GM12878 (cell line): ENCODE measurements at regions not wholly inside any gene's neighbourhood (a gene's known extent, or its start where the extent isn't known, plus 50 kb on each side); places are given as distances from the start of the nearest gene placed in this dataset.

Experiments
- ATAC-seq: fragments of 200-7000 bp; cut with Tn5 transposase; 3 replicates; pipeline ENCODE4 v1.9.1; 2020; ENCODE audit warnings: mild to moderate bottlenecking, moderate library complexity
- BruUV-seq: library from RNA; stranded (reverse); fragments of 400-500 nt; replicated peaks from 2 replicates; lab custom pipeline; 2021; lab: Mats Ljungman, UMichigan
- CTCF ChIA-PET: fragments of 300-600 bp; sonication (Branson Sonifier 250); formaldehyde crosslinking; extraction: SDS; loops from one replicate; lab custom pipeline; 2021; ENCODE audit warnings: inconsistent platforms; lab: Yijun Ruan, JAX
- POLR2A ChIA-PET: fragments of 350-600 bp; formaldehyde crosslinking; extraction: SDS; loops from one replicate; lab custom pipeline; 2021; ENCODE audit warnings: inconsistent platforms; lab: Charles Lee
- RAD21 ChIA-PET: fragments of 300-600 bp; sonication (Branson Sonifier 250); formaldehyde crosslinking; loops from one replicate; lab custom pipeline; 2023; ENCODE audit warnings: antibody characterized with exemption; ENCODE audit not compliant: unreplicated experiment; lab: Charles Lee
- SMC1A ChIA-PET: fragments of 300-600 bp; sonication (Branson Sonifier 250); formaldehyde crosslinking; loops from one replicate; lab custom pipeline; 2023; ENCODE audit not compliant: unreplicated experiment, uncharacterized antibody; lab: Charles Lee
- DNase-seq: peaks from one replicate; pipeline ENCODE4 v3.0.0-alpha.2; 2011; ENCODE audit warnings: low read depth, low spot score
- FAIRE-seq: peaks from 3 replicates; lab custom pipeline; 2011; peaks lifted over from hg19 to GRCh38; lab: Jason Lieb, UNC
- H2AFZ ChIP-seq: 2 replicates; pipeline ENCODE4 v1.6.0; 2011; ENCODE audit warnings: low read depth, low read length, control low read depth; ENCODE audit not compliant: control insufficient read depth
- H3K27ac ChIP-seq: 2 replicates; pipeline ENCODE4 v1.5.1; 2011; ENCODE audit warnings: control low read depth; ENCODE audit not compliant: control insufficient read depth, insufficient read depth
- H3K27me3 ChIP-seq, 2 experiments: replicated peaks in 1 of 2; 2 replicates each; pipeline versions ENCODE4 v1.6.0 to v1.6.1; 2011; ENCODE audit warnings: low read length in 1 of 2; ENCODE audit not compliant: control insufficient read depth in 2 of 2, insufficient read depth in 2 of 2
- H3K36me3 ChIP-seq, 2 experiments: 2 replicates each; pipeline ENCODE4 v1.5.1; 2011; ENCODE audit warnings: low read length in 1 of 2; ENCODE audit not compliant: control insufficient read depth in 2 of 2, insufficient read depth in 2 of 2
- H3K4me1 ChIP-seq: 2 replicates; pipeline ENCODE4 v1.6.1; 2011; ENCODE audit warnings: mild to moderate bottlenecking, low read length, moderate library complexity, mixed read lengths; ENCODE audit not compliant: control insufficient read depth, insufficient read depth
- H3K4me2 ChIP-seq: 2 replicates; pipeline ENCODE4 v1.6.0; 2011; ENCODE audit warnings: control low read depth; ENCODE audit not compliant: control insufficient read depth, insufficient read depth
- H3K4me3 ChIP-seq: fragments of 200-600 bp; sonication (generic); 2 replicates; pipeline ENCODE4 v1.5.1; 2016
- H3K79me2 ChIP-seq: 2 replicates; pipeline ENCODE4 v1.6.0; 2011; ENCODE audit warnings: low read length; ENCODE audit not compliant: control insufficient read depth, insufficient read depth
- H3K9ac ChIP-seq: 2 replicates; pipeline ENCODE4 v1.8.0; 2011; ENCODE audit warnings: low read length, control low read depth, mixed read lengths; ENCODE audit not compliant: control insufficient read depth, insufficient read depth
- H3K9me3 ChIP-seq: replicated peaks from 3 replicates; pipeline ENCODE4 v1.5.1; 2011; ENCODE audit warnings: mild to moderate bottlenecking, low read length; ENCODE audit not compliant: control insufficient read depth, insufficient read depth
- H4K20me1 ChIP-seq: 2 replicates; pipeline ENCODE4 v1.6.0; 2011; ENCODE audit not compliant: control insufficient read depth, insufficient read depth
- BACH1 ChIP-seq: fragments of 450-650 bp; IDR thresholded peaks from 2 replicates; pipeline ENCODE4 v1.6.1; 2017; ENCODE audit warnings: mild to moderate bottlenecking, borderline replicate concordance
- CHD2 ChIP-seq: IDR thresholded peaks from 2 replicates; pipeline ENCODE4 v1.6.1; 2011; ENCODE audit warnings: low read depth, low read length, improper control_type of control experiment, borderline replicate concordance
- E2F8 ChIP-seq: fragments of 450-650 bp; IDR thresholded peaks from 2 replicates; pipeline ENCODE4 v1.6.1; 2018; ENCODE audit warnings: mild to moderate bottlenecking, low read depth, moderate library complexity; ENCODE audit not compliant: partially characterized antibody
- JUNB ChIP-seq: IDR thresholded peaks from 2 replicates; pipeline ENCODE4 v1.6.1; 2016; ENCODE audit warnings: antibody characterized with exemption, mild to moderate bottlenecking
- KAT2A ChIP-seq: conservative IDR thresholded peaks from 2 replicates; pipeline ENCODE4 v1.6.1; 2011; ENCODE audit warnings: low read depth, low read length; ENCODE audit not compliant: control insufficient read depth
- TBL1XR1 ChIP-seq: IDR thresholded peaks from 2 replicates; pipeline ENCODE4 v1.6.1; 2012; ENCODE audit warnings: low read depth, low read length, improper control_type of control experiment
- ZNF207 ChIP-seq: fragments of 450-650 bp; IDR thresholded peaks from 2 replicates; pipeline ENCODE4 v1.6.1; 2014; ENCODE audit warnings: antibody characterized with exemption, mild to moderate bottlenecking, borderline replicate concordance
- WGBS: methylation state at CpG from one replicate; pipeline ENCODE4 v1.1.6; 2016; ENCODE audit warnings: low lambda C conversion rate; ENCODE audit not compliant: insufficient replicate concordance, insufficient coverage; ENCODE audit errors: missing lambda C conversion rate; 5-methylcytosine and 5-hydroxymethylcytosine counted together
- in situ Hi-C: fragments of 300-500 bp; cut with MboI; formaldehyde crosslinking; loops from 9 replicates; pipeline ENCODE4 v1.14.3; 2018; ENCODE audit warnings: mixed read lengths
- intact Hi-C: fragments of 100-400 bp; cut with micrococcal nuclease; formaldehyde crosslinking; loops from one replicate; pipeline ENCODE4 v1.14.2; 2022; ENCODE audit not compliant: unreplicated experiment
- TF ChIP-seq, protein P1 (sequence below): fragments of 450-650 bp; IDR thresholded peaks from 2 replicates; pipeline ENCODE4 v1.6.1; 2017; ENCODE audit warnings: mild to moderate bottlenecking, low read depth, inconsistent platforms; ENCODE audit not compliant: poor library complexity, severe bottlenecking
- TF ChIP-seq, protein P2 (sequence below): IDR thresholded peaks from 2 replicates; pipeline ENCODE4 v1.6.1; 2012; ENCODE audit warnings: low read length, inconsistent platforms

GRCh38 chr7:152947686-152948085 is 188.1 kb downstream of the ACTR3B start:
- in situ Hi-C loops, result no loop called here
- H4K20me1 ChIP-seq, result no peaks in the 10 kb centered on the region
- H3K79me2 ChIP-seq, result no peaks in the 10 kb centered on the region
- no peak overlapping the region for H2AFZ ChIP-seq
- FAIRE-seq (no peak), DNase-seq (no peak), ATAC-seq (no peak)
- H3K27ac ChIP-seq, result no peak overlapping the region
- CTCF ChIA-PET, result no interaction called here
- H3K9ac ChIP-seq, result no peak overlapping the region
- TF ChIP-seq KAT2A (no peak), ZNF207 (no peak)
- H3K27me3 ChIP-seq, result no peaks in the 10 kb centered on the region
- BruUV-seq, result no TSS peak
- no peak overlapping the region for H3K4me2 ChIP-seq
- H3K4me3 ChIP-seq, result no peak overlapping the region
- SMC1A ChIA-PET, result no interaction called here
- intact Hi-C loops, result no loop called here
- RAD21 ChIA-PET, result no interaction called here
- no peaks in the 10 kb centered on the region for H3K9me3 ChIP-seq
- POLR2A ChIA-PET, result no interaction called here
- H3K36me3 ChIP-seq, result no peaks in the 10 kb centered on the region
- 0% methylated on average over 1 of the region's 1 CpG for WGBS
- no peaks in the 10 kb centered on the region for H3K4me1 ChIP-seq

- Histone ChIP-seq H3K4me3 (no peak overlapping the region), H3K4me1 (no peaks in the 10 kb centered on the region), H3K79me2 (no peaks in the 10 kb centered on the region), H3K36me3 (no peaks in the 10 kb centered on the region), H3K9ac (no peak overlapping the region), H2AFZ (no peak overlapping the region), H3K27me3 (no peaks in the 10 kb centered on the region), H3K9me3 (no peaks in the 10 kb centered on the region), H3K4me2 (no peak overlapping the region), H3K27ac (no peak overlapping the region), H4K20me1 (no peaks in the 10 kb centered on the region)
- no peak for FAIRE-seq
- ChIA-PET CTCF (interaction anchor here (0.9 kb wide), 1 partner anchor 11 kb away, joined by 3 read pairs; no protein-coding TSS in a partner anchor), RAD21 (no interaction called here), POLR2A (no interaction called here), SMC1A (no interaction called here)
- ATAC-seq, result no peak
- WGBS, result 30% methylated on average over 3 of the region's 3 CpGs
- no peak for DNase-seq
- BruUV-seq, result no TSS peak
- intact Hi-C loops (no loop called here), in situ Hi-C loops (no loop called here)
- TF ChIP-seq BACH1, result no peak
- TF ChIP-seq, protein P1, sequence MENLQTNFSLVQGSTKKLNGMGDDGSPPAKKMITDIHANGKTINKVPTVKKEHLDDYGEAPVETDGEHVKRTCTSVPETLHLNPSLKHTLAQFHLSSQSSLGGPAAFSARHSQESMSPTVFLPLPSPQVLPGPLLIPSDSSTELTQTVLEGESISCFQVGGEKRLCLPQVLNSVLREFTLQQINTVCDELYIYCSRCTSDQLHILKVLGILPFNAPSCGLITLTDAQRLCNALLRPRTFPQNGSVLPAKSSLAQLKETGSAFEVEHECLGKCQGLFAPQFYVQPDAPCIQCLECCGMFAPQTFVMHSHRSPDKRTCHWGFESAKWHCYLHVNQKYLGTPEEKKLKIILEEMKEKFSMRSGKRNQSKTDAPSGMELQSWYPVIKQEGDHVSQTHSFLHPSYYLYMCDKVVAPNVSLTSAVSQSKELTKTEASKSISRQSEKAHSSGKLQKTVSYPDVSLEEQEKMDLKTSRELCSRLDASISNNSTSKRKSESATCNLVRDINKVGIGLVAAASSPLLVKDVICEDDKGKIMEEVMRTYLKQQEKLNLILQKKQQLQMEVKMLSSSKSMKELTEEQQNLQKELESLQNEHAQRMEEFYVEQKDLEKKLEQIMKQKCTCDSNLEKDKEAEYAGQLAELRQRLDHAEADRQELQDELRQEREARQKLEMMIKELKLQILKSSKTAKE, result no peak
- TF ChIP-seq E2F8, result no peak
- TF ChIP-seq CHD2, result no peak
- TF ChIP-seq JUNB, result no peak
- TF ChIP-seq, protein P2, sequence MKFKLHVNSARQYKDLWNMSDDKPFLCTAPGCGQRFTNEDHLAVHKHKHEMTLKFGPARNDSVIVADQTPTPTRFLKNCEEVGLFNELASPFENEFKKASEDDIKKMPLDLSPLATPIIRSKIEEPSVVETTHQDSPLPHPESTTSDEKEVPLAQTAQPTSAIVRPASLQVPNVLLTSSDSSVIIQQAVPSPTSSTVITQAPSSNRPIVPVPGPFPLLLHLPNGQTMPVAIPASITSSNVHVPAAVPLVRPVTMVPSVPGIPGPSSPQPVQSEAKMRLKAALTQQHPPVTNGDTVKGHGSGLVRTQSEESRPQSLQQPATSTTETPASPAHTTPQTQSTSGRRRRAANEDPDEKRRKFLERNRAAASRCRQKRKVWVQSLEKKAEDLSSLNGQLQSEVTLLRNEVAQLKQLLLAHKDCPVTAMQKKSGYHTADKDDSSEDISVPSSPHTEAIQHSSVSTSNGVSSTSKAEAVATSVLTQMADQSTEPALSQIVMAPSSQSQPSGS, result no peak
- TF ChIP-seq TBL1XR1, result no peak
Observed at GRCh38 chr7:152949253-152949652, 189.7 kb downstream of the ACTR3B start.
